OCI-LY7 (cell line): ENCODE measurements at regions not wholly inside any gene's neighbourhood (a gene's known extent, or its start where the extent isn't known, plus 50 kb on each side); places are given as distances from the start of the nearest gene placed in this dataset.

Experiments used
- BruUV-seq: library from RNA; stranded (reverse); fragments of 400-500 nt; replicated peaks from 2 replicates; lab custom pipeline; 2021; lab: Mats Ljungman, UMichigan
- CTCF ChIA-PET: fragments of 300-600 bp; sonication (Branson Sonifier 250); formaldehyde crosslinking; loops from one replicate; lab custom pipeline; 2022; ENCODE audit warnings: antibody characterized with exemption; ENCODE audit not compliant: unreplicated experiment; lab: Charles Lee
- POLR2A ChIA-PET: fragments of 300-600 bp; sonication (Branson Sonifier 250); formaldehyde crosslinking; loops from one replicate; lab custom pipeline; 2022; ENCODE audit warnings: antibody characterized with exemption; lab: Charles Lee
- DNase-seq: peaks from one replicate; pipeline ENCODE4 v3.0.0-alpha.2; 2015; ENCODE audit warnings: low spot score
- H2AFZ ChIP-seq: fragments of 200-600 bp; sonication (generic), shearing (Covaris generic); 2 replicates; pipeline ENCODE4 v1.6.1; 2014; ENCODE audit warnings: mild to moderate bottlenecking, antibody characterized with exemption, low read length, moderate library complexity
- H3K27ac ChIP-seq: fragments of 200-600 bp; sonication (generic); 2 replicates; pipeline ENCODE4 v1.5.1; 2014; ENCODE audit warnings: mixed run types, low read depth, mild to moderate bottlenecking, moderate library complexity, low read length, inconsistent platforms; ENCODE audit not compliant: poor library complexity, severe bottlenecking
- H3K36me3 ChIP-seq: fragments of 200-600 bp; sonication (generic); 2 replicates; pipeline ENCODE4 v1.6.1; 2014; ENCODE audit warnings: mild to moderate bottlenecking, antibody characterized with exemption, low read length, moderate library complexity, mixed read lengths; ENCODE audit not compliant: insufficient read depth
- H3K4me1 ChIP-seq: fragments of 200-600 bp; sonication (generic); 2 replicates; pipeline ENCODE4 v1.5.1; 2014; ENCODE audit warnings: mild to moderate bottlenecking, low read length; ENCODE audit not compliant: insufficient read depth, poor library complexity, severe bottlenecking
- H3K4me2 ChIP-seq: fragments of 200-600 bp; sonication (generic); 2 replicates; pipeline ENCODE4 v1.6.1; 2014; ENCODE audit warnings: mild to moderate bottlenecking, low read length
- H3K4me3 ChIP-seq: fragments of 200-600 bp; sonication (generic); 2 replicates; pipeline ENCODE4 v1.5.1; 2014; ENCODE audit warnings: mild to moderate bottlenecking, low read depth, low read length; ENCODE audit not compliant: poor library complexity, severe bottlenecking
- H3K79me2 ChIP-seq: fragments of 200-600 bp; sonication (generic); 2 replicates; pipeline ENCODE4 v1.6.1; 2016; ENCODE audit warnings: low read depth, mild to moderate bottlenecking, low read length, moderate library complexity, mixed read lengths; ENCODE audit not compliant: insufficient read depth
- H3K9me2 ChIP-seq: fragments of 200-600 bp; sonication (generic); 2 replicates; pipeline ENCODE4 v1.6.1; 2016; ENCODE audit warnings: mild to moderate bottlenecking, low read length, mixed read lengths; ENCODE audit not compliant: insufficient read depth
- H3K9me3 ChIP-seq: fragments of 200-600 bp; sonication (generic); 2 replicates; pipeline ENCODE4 v1.6.1; 2014; ENCODE audit warnings: mild to moderate bottlenecking, mixed run types, low read length, mixed read lengths
- H4K20me1 ChIP-seq: fragments of 200-600 bp; sonication (generic); 2 replicates; pipeline ENCODE4 v1.6.1; 2014; ENCODE audit warnings: mild to moderate bottlenecking, antibody characterized with exemption, low read length, moderate library complexity, mixed read lengths; ENCODE audit not compliant: insufficient read depth
- CTCF ChIP-seq: fragments of 200-600 bp; sonication (generic); conservative IDR thresholded peaks from 2 replicates; pipeline ENCODE4 v1.5.1; 2014; ENCODE audit warnings: mild to moderate bottlenecking, antibody characterized with exemption, low read length, moderate library complexity, mixed read lengths
- EZH2phosphoT487 ChIP-seq: fragments of 200-600 bp; sonication (generic); IDR thresholded peaks from 2 replicates; pipeline ENCODE4 v1.6.1; 2018; ENCODE audit warnings: low read depth, borderline replicate concordance, mild to moderate bottlenecking, mixed run types, antibody characterized with exemption, low read length, moderate library complexity, mixed read lengths
- intact Hi-C: fragments of 100-400 bp; cut with micrococcal nuclease; formaldehyde crosslinking; loops from one replicate; pipeline ENCODE4 v1.10.0; 2022; ENCODE audit not compliant: unreplicated experiment

- no peaks in the 10 kb centered on the region for H3K4me1 ChIP-seq
- no TSS peak for BruUV-seq
- H2AFZ ChIP-seq: peak overlapping the region; percentile 38
- H3K9me2 ChIP-seq: no peaks in the 10 kb centered on the region
- TF ChIP-seq EZH2phosphoT487 (no peak), CTCF (no peak)
- no peaks in the 10 kb centered on the region for H3K36me3 ChIP-seq
- no peaks in the 10 kb centered on the region for H4K20me1 ChIP-seq
- H3K4me2 ChIP-seq: no peak overlapping the region
- intact Hi-C loops: no loop called here
- ChIA-PET POLR2A (interaction anchor here (0.6 to 0.7 kb wide), 2 partner anchors 271 to 470 kb away, joined by 3 read pairs; no protein-coding TSS in a partner anchor), CTCF (no interaction called here)
- DNase-seq: no peak
- no peaks in the 10 kb centered on the region for H3K9me3 ChIP-seq
- no peaks in the 10 kb centered on the region for H3K79me2 ChIP-seq
- no peak overlapping the region for H3K27ac ChIP-seq
- no peak overlapping the region for H3K4me3 ChIP-seq
These were observed 193.7 kb upstream of the MME start for GRCh38 chr3:154886437-154886836.

GRCh38 chr3:154885418-154885817, 194.7 kb upstream of the MME start:
- BruUV-seq: no TSS peak
- Histone ChIP-seq H3K9me2 (no peaks in the 10 kb centered on the region), H3K4me2 (no peak overlapping the region), H2AFZ (no peak overlapping the region), H4K20me1 (no peaks in the 10 kb centered on the region), H3K36me3 (no peaks in the 10 kb centered on the region), H3K79me2 (no peaks in the 10 kb centered on the region), H3K9me3 (no peaks in the 10 kb centered on the region), H3K4me3 (no peak overlapping the region), H3K4me1 (no peaks in the 10 kb centered on the region), H3K27ac (no peak overlapping the region)
- intact Hi-C loops: no loop called here
- POLR2A ChIA-PET: no interaction called here
- CTCF ChIA-PET: no interaction called here
- TF ChIP-seq CTCF (no peak), EZH2phosphoT487 (no peak)
- DNase-seq: no peak

- Histone ChIP-seq H2AFZ (no peak overlapping the region), H3K9me3 (no peaks in the 10 kb centered on the region), H3K27ac (no peak overlapping the region), H3K4me3 (no peak overlapping the region), H3K4me2 (no peak overlapping the region), H3K79me2 (no peaks in the 10 kb centered on the region), H3K9me2 (no peaks in the 10 kb centered on the region), H3K36me3 (no peaks in the 10 kb centered on the region), H3K4me1 (no peaks in the 10 kb centered on the region), H4K20me1 (no peaks in the 10 kb centered on the region)
- DNase-seq: no peak
- POLR2A ChIA-PET: interaction anchor here (0.7 kb wide), 1 partner anchor 31 kb away, joined by 4 read pairs; no protein-coding TSS in a partner anchor
- TF ChIP-seq EZH2phosphoT487: no peak
- no peak for TF ChIP-seq CTCF
- no TSS peak for BruUV-seq
- CTCF ChIA-PET: no interaction called here
- intact Hi-C loops: no loop called here
These were observed 195.2 kb upstream of the MME start for GRCh38 chr3:154884952-154885351.
